GM19240 (cell line): ENCODE measurements at regions not wholly inside any gene's neighbourhood (a gene's known extent, or its start where the extent isn't known, plus 50 kb on each side); places are given as distances from the start of the nearest gene placed in this dataset.

ENCODE experiments used
- DNase-seq: peaks from one replicate; pipeline ENCODE4 v3.0.0; 2011; ENCODE audit warnings: low spot score; ENCODE audit not compliant: insufficient read length

- no peak for DNase-seq
Observed at GRCh38 chr10:78386509-78386908, 352.8 kb downstream of the RPS24 start.

GRCh38 chr10:78388331-78389050, 354.8 kb downstream of the RPS24 start:
- DNase-seq = no peak

- no peak for DNase-seq
Observed at GRCh38 chr10:78389419-78389818, 355.8 kb downstream of the RPS24 start.

- no peak for DNase-seq
Observed at GRCh38 chr10:78390051-78390450, 356.4 kb downstream of the RPS24 start.

- no peak for DNase-seq
Observed at GRCh38 chr10:78390817-78391216, 357.2 kb downstream of the RPS24 start.

- no peak for DNase-seq
Observed at GRCh38 chr10:78391585-78391984, 357.9 kb downstream of the RPS24 start.

GRCh38 chr10:78392197-78392596, 358.5 kb downstream of the RPS24 start:
- DNase-seq = no peak

GRCh38 chr10:78393094-78393493, 359.4 kb downstream of the RPS24 start:
- no peak for DNase-seq

- no peak for DNase-seq
Observed at GRCh38 chr10:78394047-78394446, 360.4 kb downstream of the RPS24 start.

- no peak for DNase-seq
Observed at GRCh38 chr10:78395162-78395561, 361.5 kb downstream of the RPS24 start.

- DNase-seq = no peak
Observed at GRCh38 chr10:78396754-78397153, 363.1 kb downstream of the RPS24 start.

GRCh38 chr10:78397786-78398185, 364.1 kb downstream of the RPS24 start:
- DNase-seq = no peak

GRCh38 chr10:78398382-78398781, 364.7 kb downstream of the RPS24 start:
- DNase-seq = no peak

GRCh38 chr10:78401624-78402367, 368.1 kb downstream of the RPS24 start:
- no peak for DNase-seq

GRCh38 chr10:78402591-78402990, 368.9 kb downstream of the RPS24 start:
- no peak for DNase-seq

GRCh38 chr10:78403781-78404180, 370.1 kb downstream of the RPS24 start:
- DNase-seq = no peak

GRCh38 chr10:78404296-78404695, 370.6 kb downstream of the RPS24 start:
- no peak for DNase-seq

GRCh38 chr10:78405231-78405630, 371.6 kb downstream of the RPS24 start:
- no peak for DNase-seq

GRCh38 chr10:78405736-78406135, 372.1 kb downstream of the RPS24 start:
- DNase-seq = no peak

- DNase-seq = no peak
Observed at GRCh38 chr10:78406648-78407008, 373.0 kb downstream of the RPS24 start.

- peak; percentile 11 for DNase-seq
Observed at GRCh38 chr10:78407009-78407711, 373.5 kb downstream of the RPS24 start.

- no peak for DNase-seq
Observed at GRCh38 chr10:78407966-78408365, 374.3 kb downstream of the RPS24 start.
